HEK293 (cell line): ENCODE measurements at regions not wholly inside any gene's neighbourhood (a gene's known extent, or its start where the extent isn't known, plus 50 kb on each side); places are given as distances from the start of the nearest gene placed in this dataset.

ENCODE experiments used
- CTCF ChIA-PET: fragments of 350-600 bp; formaldehyde crosslinking; extraction: SDS; loops from one replicate; lab custom pipeline; 2021; ENCODE audit warnings: antibody characterized with exemption; lab: Yijun Ruan, JAX
- POLR2A ChIA-PET: fragments of 300-600 bp; formaldehyde crosslinking; extraction: SDS; loops from one replicate; lab custom pipeline; 2020; ENCODE audit warnings: antibody characterized with exemption, inconsistent platforms; lab: Yijun Ruan, JAX
- H3K27ac ChIP-seq: fragments of 200-500 bp; sonication (Bioruptor generic); 2 replicates; pipeline ENCODE4 v1.5.1; 2014; ENCODE audit warnings: low read depth, low read length, control low read depth, inconsistent platforms; ENCODE audit errors: extremely low read depth
- H3K36me3 ChIP-seq, 2 experiments: fragments of 200-500 bp in 1 of 2; sonication (Bioruptor generic) in 1 of 2; 1 replicate in 1 of 2; 2 replicates in 1 of 2; pipeline ENCODE4 v1.5.1; 2014 to 2017; ENCODE audit warnings: inconsistent platforms in 2 of 2, low read length in 2 of 2; ENCODE audit not compliant: control insufficient read depth in 2 of 2, insufficient read depth in 1 of 2
- H3K4me1 ChIP-seq: fragments of 200-500 bp; sonication (Bioruptor generic); 2 replicates; pipeline ENCODE4 v1.5.1; 2014; ENCODE audit warnings: mild to moderate bottlenecking, low read length, inconsistent platforms; ENCODE audit not compliant: control insufficient read depth, insufficient read depth
- H3K4me3 ChIP-seq: 2 replicates; pipeline ENCODE4 v1.5.1; 2011; ENCODE audit warnings: low read depth, mild to moderate bottlenecking, control low read depth, low read length, moderate library complexity
- H3K9me3 ChIP-seq: fragments of 200-500 bp; sonication (Bioruptor generic); 2 replicates; pipeline ENCODE4 v1.5.1; 2014; ENCODE audit warnings: low read depth, low read length, inconsistent platforms; ENCODE audit not compliant: control insufficient read depth, insufficient read depth
- FEZF1 ChIP-seq: fragments of 450-650 bp; formaldehyde crosslinking; IDR thresholded peaks from 2 replicates; pipeline ENCODE4 v1.5.1; 2016; ENCODE audit warnings: missing biosample characterization, missing genetic modification characterization
- GLIS1 ChIP-seq: fragments of 450-650 bp; formaldehyde crosslinking; IDR thresholded peaks from 2 replicates; pipeline ENCODE4 v1.5.1; 2016; ENCODE audit warnings: missing biosample characterization, missing genetic modification characterization
- KLF1 ChIP-seq: fragments of 450-650 bp; formaldehyde crosslinking; IDR thresholded peaks from 2 replicates; pipeline ENCODE4 v1.5.1; 2016; ENCODE audit warnings: missing biosample characterization, missing genetic modification characterization
- MYNN ChIP-seq: fragments of 450-650 bp; formaldehyde crosslinking; IDR thresholded peaks from 2 replicates; pipeline ENCODE4 v1.5.1; 2016; ENCODE audit warnings: missing biosample characterization, missing genetic modification characterization, borderline replicate concordance
- SALL2 ChIP-seq: fragments of 450-650 bp; formaldehyde crosslinking; IDR thresholded peaks from 2 replicates; pipeline ENCODE4 v1.5.0; 2017; ENCODE audit warnings: missing biosample characterization, mild to moderate bottlenecking, missing genetic modification characterization, borderline replicate concordance
- ZBTB48 ChIP-seq: fragments of 450-650 bp; formaldehyde crosslinking; IDR thresholded peaks from 2 replicates; pipeline ENCODE4 v1.5.1; 2016; ENCODE audit warnings: missing biosample characterization, missing genetic modification characterization
- ZNF112 ChIP-seq: fragments of 450-650 bp; formaldehyde crosslinking; IDR thresholded peaks from 2 replicates; pipeline ENCODE4 v1.5.0; 2017; ENCODE audit warnings: missing biosample characterization, missing genetic modification characterization
- ZNF114 ChIP-seq: fragments of 450-650 bp; formaldehyde crosslinking; IDR thresholded peaks from 2 replicates; pipeline ENCODE4 v1.5.0; 2017; ENCODE audit warnings: missing biosample characterization, missing genetic modification characterization
- ZNF133 ChIP-seq: fragments of 450-650 bp; formaldehyde crosslinking; IDR thresholded peaks from 2 replicates; pipeline ENCODE4 v1.5.1; 2016; ENCODE audit warnings: missing biosample characterization, missing genetic modification characterization
- ZNF146 ChIP-seq: fragments of 450-650 bp; formaldehyde crosslinking; IDR thresholded peaks from 2 replicates; pipeline ENCODE4 v1.5.1; 2016; ENCODE audit warnings: missing biosample characterization, missing genetic modification characterization
- ZNF221 ChIP-seq: fragments of 450-650 bp; formaldehyde crosslinking; IDR thresholded peaks from 2 replicates; pipeline ENCODE4 v1.5.1; 2017; ENCODE audit warnings: missing biosample characterization, missing genetic modification characterization, borderline replicate concordance
- ZNF24 ChIP-seq: fragments of 450-650 bp; formaldehyde crosslinking; IDR thresholded peaks from 2 replicates; pipeline ENCODE4 v1.5.1; 2016; ENCODE audit warnings: missing biosample characterization, missing genetic modification characterization
- ZNF416 ChIP-seq: fragments of 450-650 bp; formaldehyde crosslinking; IDR thresholded peaks from 2 replicates; pipeline ENCODE4 v1.5.1; 2016; ENCODE audit warnings: missing biosample characterization, missing genetic modification characterization
- ZNF521 ChIP-seq: fragments of 450-650 bp; formaldehyde crosslinking; IDR thresholded peaks from 2 replicates; pipeline ENCODE4 v1.5.1; 2017; ENCODE audit warnings: missing biosample characterization, mild to moderate bottlenecking, missing genetic modification characterization
- ZNF529 ChIP-seq: fragments of 450-650 bp; formaldehyde crosslinking; IDR thresholded peaks from 2 replicates; pipeline ENCODE4 v1.5.1; 2017; ENCODE audit warnings: missing genetic modification characterization, missing biosample characterization; ENCODE audit not compliant: insufficient replicate concordance
- ZNF747 ChIP-seq: fragments of 450-650 bp; formaldehyde crosslinking; IDR thresholded peaks from 2 replicates; pipeline ENCODE4 v1.5.1; 2016; ENCODE audit warnings: missing biosample characterization, missing genetic modification characterization
- ZNF76 ChIP-seq: fragments of 450-650 bp; formaldehyde crosslinking; IDR thresholded peaks from 2 replicates; pipeline ENCODE4; 2016; ENCODE audit warnings: low read depth, missing biosample characterization, missing genetic modification characterization, borderline replicate concordance
- TF ChIP-seq, protein P1 (sequence below): fragments of 450-650 bp; formaldehyde crosslinking; IDR thresholded peaks from 2 replicates; pipeline ENCODE4 v1.5.1; 2016; ENCODE audit warnings: missing biosample characterization, missing genetic modification characterization, borderline replicate concordance
- TF ChIP-seq, protein P2 (sequence below): fragments of 450-650 bp; formaldehyde crosslinking; IDR thresholded peaks from 2 replicates; pipeline ENCODE4 v1.5.1; 2016; ENCODE audit warnings: missing biosample characterization, missing genetic modification characterization
- TF ChIP-seq, protein P3 (sequence below): fragments of 450-650 bp; formaldehyde crosslinking; IDR thresholded peaks from 2 replicates; pipeline ENCODE4 v1.5.1; 2016; ENCODE audit warnings: missing biosample characterization, missing genetic modification characterization
- TF ChIP-seq, protein P4 (sequence below): fragments of 450-650 bp; formaldehyde crosslinking; IDR thresholded peaks from 2 replicates; pipeline ENCODE4 v1.5.1; 2016; ENCODE audit warnings: missing biosample characterization, missing genetic modification characterization

GRCh38 chr1:177439301-177439700, 268.5 kb downstream of the BRINP2 start:
- no peaks in the 10 kb centered on the region for H3K9me3 ChIP-seq
- ChIA-PET CTCF (no interaction called here), POLR2A (no interaction called here)
- H3K36me3 ChIP-seq: no peaks in the 10 kb centered on the region
- peaks cover 5% of the 10 kb centered on the region for H3K4me1 ChIP-seq
- TF ChIP-seq ZNF133 (tag by site-specific recombination) (no peak), ZNF146 (tag by site-specific recombination) (no peak), ZNF416 (tag by site-specific recombination) (no peak), ZNF521 (no peak), ZNF529 (tag by site-specific recombination) (no peak), ZNF112 (no peak)
- TF ChIP-seq, protein P1, sequence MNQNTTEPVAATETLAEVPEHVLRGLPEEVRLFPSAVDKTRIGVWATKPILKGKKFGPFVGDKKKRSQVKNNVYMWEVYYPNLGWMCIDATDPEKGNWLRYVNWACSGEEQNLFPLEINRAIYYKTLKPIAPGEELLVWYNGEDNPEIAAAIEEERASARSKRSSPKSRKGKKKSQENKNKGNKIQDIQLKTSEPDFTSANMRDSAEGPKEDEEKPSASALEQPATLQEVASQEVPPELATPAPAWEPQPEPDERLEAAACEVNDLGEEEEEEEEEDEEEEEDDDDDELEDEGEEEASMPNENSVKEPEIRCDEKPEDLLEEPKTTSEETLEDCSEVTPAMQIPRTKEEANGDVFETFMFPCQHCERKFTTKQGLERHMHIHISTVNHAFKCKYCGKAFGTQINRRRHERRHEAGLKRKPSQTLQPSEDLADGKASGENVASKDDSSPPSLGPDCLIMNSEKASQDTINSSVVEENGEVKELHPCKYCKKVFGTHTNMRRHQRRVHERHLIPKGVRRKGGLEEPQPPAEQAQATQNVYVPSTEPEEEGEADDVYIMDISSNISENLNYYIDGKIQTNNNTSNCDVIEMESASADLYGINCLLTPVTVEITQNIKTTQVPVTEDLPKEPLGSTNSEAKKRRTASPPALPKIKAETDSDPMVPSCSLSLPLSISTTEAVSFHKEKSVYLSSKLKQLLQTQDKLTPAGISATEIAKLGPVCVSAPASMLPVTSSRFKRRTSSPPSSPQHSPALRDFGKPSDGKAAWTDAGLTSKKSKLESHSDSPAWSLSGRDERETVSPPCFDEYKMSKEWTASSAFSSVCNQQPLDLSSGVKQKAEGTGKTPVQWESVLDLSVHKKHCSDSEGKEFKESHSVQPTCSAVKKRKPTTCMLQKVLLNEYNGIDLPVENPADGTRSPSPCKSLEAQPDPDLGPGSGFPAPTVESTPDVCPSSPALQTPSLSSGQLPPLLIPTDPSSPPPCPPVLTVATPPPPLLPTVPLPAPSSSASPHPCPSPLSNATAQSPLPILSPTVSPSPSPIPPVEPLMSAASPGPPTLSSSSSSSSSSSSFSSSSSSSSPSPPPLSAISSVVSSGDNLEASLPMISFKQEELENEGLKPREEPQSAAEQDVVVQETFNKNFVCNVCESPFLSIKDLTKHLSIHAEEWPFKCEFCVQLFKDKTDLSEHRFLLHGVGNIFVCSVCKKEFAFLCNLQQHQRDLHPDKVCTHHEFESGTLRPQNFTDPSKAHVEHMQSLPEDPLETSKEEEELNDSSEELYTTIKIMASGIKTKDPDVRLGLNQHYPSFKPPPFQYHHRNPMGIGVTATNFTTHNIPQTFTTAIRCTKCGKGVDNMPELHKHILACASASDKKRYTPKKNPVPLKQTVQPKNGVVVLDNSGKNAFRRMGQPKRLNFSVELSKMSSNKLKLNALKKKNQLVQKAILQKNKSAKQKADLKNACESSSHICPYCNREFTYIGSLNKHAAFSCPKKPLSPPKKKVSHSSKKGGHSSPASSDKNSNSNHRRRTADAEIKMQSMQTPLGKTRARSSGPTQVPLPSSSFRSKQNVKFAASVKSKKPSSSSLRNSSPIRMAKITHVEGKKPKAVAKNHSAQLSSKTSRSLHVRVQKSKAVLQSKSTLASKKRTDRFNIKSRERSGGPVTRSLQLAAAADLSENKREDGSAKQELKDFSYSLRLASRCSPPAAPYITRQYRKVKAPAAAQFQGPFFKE: no peak
- TF ChIP-seq, protein P2, sequence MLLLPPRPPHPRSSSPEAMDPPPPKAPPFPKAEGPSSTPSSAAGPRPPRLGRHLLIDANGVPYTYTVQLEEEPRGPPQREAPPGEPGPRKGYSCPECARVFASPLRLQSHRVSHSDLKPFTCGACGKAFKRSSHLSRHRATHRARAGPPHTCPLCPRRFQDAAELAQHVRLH (tag by site-specific recombination): no peak
- TF ChIP-seq, protein P3, sequence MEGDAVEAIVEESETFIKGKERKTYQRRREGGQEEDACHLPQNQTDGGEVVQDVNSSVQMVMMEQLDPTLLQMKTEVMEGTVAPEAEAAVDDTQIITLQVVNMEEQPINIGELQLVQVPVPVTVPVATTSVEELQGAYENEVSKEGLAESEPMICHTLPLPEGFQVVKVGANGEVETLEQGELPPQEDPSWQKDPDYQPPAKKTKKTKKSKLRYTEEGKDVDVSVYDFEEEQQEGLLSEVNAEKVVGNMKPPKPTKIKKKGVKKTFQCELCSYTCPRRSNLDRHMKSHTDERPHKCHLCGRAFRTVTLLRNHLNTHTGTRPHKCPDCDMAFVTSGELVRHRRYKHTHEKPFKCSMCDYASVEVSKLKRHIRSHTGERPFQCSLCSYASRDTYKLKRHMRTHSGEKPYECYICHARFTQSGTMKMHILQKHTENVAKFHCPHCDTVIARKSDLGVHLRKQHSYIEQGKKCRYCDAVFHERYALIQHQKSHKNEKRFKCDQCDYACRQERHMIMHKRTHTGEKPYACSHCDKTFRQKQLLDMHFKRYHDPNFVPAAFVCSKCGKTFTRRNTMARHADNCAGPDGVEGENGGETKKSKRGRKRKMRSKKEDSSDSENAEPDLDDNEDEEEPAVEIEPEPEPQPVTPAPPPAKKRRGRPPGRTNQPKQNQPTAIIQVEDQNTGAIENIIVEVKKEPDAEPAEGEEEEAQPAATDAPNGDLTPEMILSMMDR: no peak
- TF ChIP-seq, protein P4, sequence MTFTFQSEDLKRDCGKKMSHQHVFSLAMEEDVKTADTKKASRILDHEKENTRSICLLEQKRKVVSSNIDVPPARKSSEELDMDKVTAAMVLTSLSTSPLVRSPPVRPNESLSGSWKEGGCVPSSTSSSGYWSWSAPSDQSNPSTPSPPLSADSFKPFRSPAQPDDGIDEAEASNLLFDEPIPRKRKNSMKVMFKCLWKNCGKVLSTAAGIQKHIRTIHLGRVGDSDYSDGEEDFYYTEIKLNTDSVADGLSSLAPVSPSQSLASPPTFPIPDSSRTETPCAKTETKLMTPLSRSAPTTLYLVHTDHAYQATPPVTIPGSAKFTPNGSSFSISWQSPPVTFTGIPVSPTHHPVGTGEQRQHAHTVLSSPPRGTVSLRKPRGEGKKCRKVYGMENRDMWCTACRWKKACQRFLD (tag by site-specific recombination): no peak
- H3K4me3 ChIP-seq: no peak overlapping the region
- H3K27ac ChIP-seq: no peak overlapping the region

GRCh38 chr1:177435364-177435763, 264.6 kb downstream of the BRINP2 start:
- no peaks in the 10 kb centered on the region for H3K36me3 ChIP-seq
- no peak overlapping the region for H3K27ac ChIP-seq
- CTCF ChIA-PET: interaction anchor here (0.9 to 1.0 kb wide), 2 partner anchors 9 to 294 kb away, joined by 3 to 5 read pairs; no protein-coding TSS in a partner anchor
- TF ChIP-seq ZNF112: no peak
- no peaks in the 10 kb centered on the region for H3K9me3 ChIP-seq
- H3K4me1 ChIP-seq: no peaks in the 10 kb centered on the region
- POLR2A ChIA-PET: no interaction called here
- H3K4me3 ChIP-seq: no peak overlapping the region

DNA sequence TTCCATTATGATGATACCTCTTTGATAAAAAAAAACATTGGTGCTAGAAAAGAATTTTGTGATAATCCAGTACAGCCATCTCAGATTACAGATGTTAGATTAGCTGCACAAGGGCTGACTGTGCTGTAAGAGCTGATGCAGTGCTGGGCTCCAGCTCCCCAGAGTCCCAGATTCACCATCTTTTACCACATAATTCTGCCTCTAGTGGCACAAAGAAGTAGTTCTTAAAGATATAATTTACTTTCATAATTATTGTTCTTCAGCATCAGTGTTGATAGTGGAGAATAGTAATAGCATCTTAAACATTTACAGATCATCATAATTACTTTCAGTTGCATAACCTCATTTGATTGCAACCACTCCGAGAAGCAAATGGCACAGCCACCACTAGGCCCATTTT, 262.1 kb downstream of the BRINP2 start:
- TF ChIP-seq SALL2 (tag by site-specific recombination): no peak
- TF ChIP-seq GLIS1 (tag by site-specific recombination): no peak
- no peak for TF ChIP-seq ZNF114 (tag by site-specific recombination)
- no peak for TF ChIP-seq KLF1 (tag by site-specific recombination)
- no peak for TF ChIP-seq ZNF76 (tag by site-specific recombination)
- no peak for TF ChIP-seq ZNF24 (tag by site-specific recombination)
- TF ChIP-seq ZBTB48 (tag by site-specific recombination): no peak
- no peak for TF ChIP-seq ZNF747
- TF ChIP-seq MYNN (tag by site-specific recombination): no peak
- no peak for TF ChIP-seq ZNF221 (tag by site-specific recombination)
- TF ChIP-seq FEZF1 (tag by site-specific recombination): no peak
- Histone ChIP-seq H3K4me3 (no peak overlapping the region), H3K27ac (no peak overlapping the region), H3K9me3 (no peaks in the 10 kb centered on the region), H3K36me3 (no peaks in the 10 kb centered on the region), H3K4me1 (no peaks in the 10 kb centered on the region)
- CTCF ChIA-PET: interaction anchor here (0.6 to 1.0 kb wide), 2 partner anchors 12 to 14 kb away, joined by 3 read pairs; no protein-coding TSS in a partner anchor
- POLR2A ChIA-PET: no interaction called here
